Testis (tissue), 2 donors: ENCODE measurements at regions not wholly inside any gene's neighbourhood (a gene's known extent, or its start where the extent isn't known, plus 50 kb on each side); places are given as distances from the start of the nearest gene placed in this dataset.

Experiments used
- DNase-seq: peaks from one replicate; pipeline ENCODE4 v3.0.0-alpha.2; 2019
- H3K27ac ChIP-seq, 2 donors: fragments of 200-600 bp; sonication (generic); one replicate each; pipeline ENCODE4 v1.5.1; 2019
- H3K27me3 ChIP-seq: fragments of 200-600 bp; sonication (generic); one replicate; pipeline ENCODE4 v1.5.1; 2019
- H3K36me3 ChIP-seq: fragments of 200-600 bp; sonication (generic); one replicate; pipeline ENCODE4 v1.5.1; 2017; ENCODE audit warnings: low read depth; ENCODE audit errors: missing control alignments
- H3K4me1 ChIP-seq: fragments of 200-600 bp; sonication (generic); one replicate; pipeline ENCODE4 v1.5.1; 2019
- H3K4me3 ChIP-seq, 2 donors: fragments of 200-600 bp; sonication (generic); one replicate each; pipeline ENCODE4 v1.5.1; 2017 to 2019
- H3K9me3 ChIP-seq: fragments of 200-600 bp; sonication (generic); one replicate; pipeline ENCODE4 v1.5.1; 2017
- CTCF ChIP-seq, 3 experiments: fragments of 450-650 bp in 2 of 3; fragments of 200-600 bp in 1 of 3; sonication (generic) in 1 of 3; IDR thresholded peaks; one replicate each; pipeline ENCODE4 v1.5.1; 2016 to 2019; ENCODE audit warnings: antibody characterized with exemption in 3 of 3, mild to moderate bottlenecking in 2 of 3, moderate library complexity in 1 of 3
- POLR2A ChIP-seq: fragments of 450-650 bp; IDR thresholded peaks from one replicate; pipeline ENCODE4 v1.6.1; 2017; ENCODE audit warnings: antibody characterized with exemption, mild to moderate bottlenecking, moderate library complexity
- WGBS, 2 donors: methylation state at CpG; one replicate each; pipeline ENCODE4 v1.1.5; 2018; 5-methylcytosine and 5-hydroxymethylcytosine counted together
- intact Hi-C: fragments of 100-400 bp; cut with DNase I; formaldehyde crosslinking; loops from one replicate; pipeline ENCODE4 v1.15.1; 2023; ENCODE audit warnings: low total_unique reads

- intact Hi-C loops: no loop called here
- peak; percentile 58 for DNase-seq
- Histone ChIP-seq H3K9me3 (no peaks in the 10 kb centered on the region), H3K4me3 (no peak overlapping the region), H3K4me1 (no peaks in the 10 kb centered on the region), H3K36me3 (no peaks in the 10 kb centered on the region), H3K27me3 (no peaks in the 10 kb centered on the region), H3K27ac (no peak overlapping the region)
- WGBS, 2 donors: 67 to 71% methylated on average over 20 of the region's 20 CpGs
- TF ChIP-seq CTCF (IDR thresholded peaks at IDR 0.05) (no peak), POLR2A (no peak)
Observed at GRCh38 chr13:44263751-44264620, 109.6 kb upstream of the SERP2 start.

GRCh38 chr13:44266305-44266704, 107.3 kb upstream of the SERP2 start:
- DNase-seq: no peak
- no peaks in the 10 kb centered on the region for H3K4me1 ChIP-seq
- intact Hi-C loops: no loop called here
- 86 to 96% methylated on average over 3 of the region's 3 CpGs for WGBS, 2 donors
- no peak overlapping the region for H3K27ac ChIP-seq
- TF ChIP-seq POLR2A (no peak), CTCF (IDR thresholded peaks at IDR 0.05) (no peak)
- no peaks in the 10 kb centered on the region for H3K36me3 ChIP-seq
- H3K27me3 ChIP-seq: no peaks in the 10 kb centered on the region
- H3K4me3 ChIP-seq: no peak overlapping the region
- H3K9me3 ChIP-seq: no peaks in the 10 kb centered on the region

GRCh38 chr13:44266772-44267171, 106.9 kb upstream of the SERP2 start:
- Histone ChIP-seq H3K9me3 (no peaks in the 10 kb centered on the region), H3K4me3 (no peak overlapping the region), H3K4me1 (no peaks in the 10 kb centered on the region), H3K27me3 (no peaks in the 10 kb centered on the region), H3K36me3 (no peaks in the 10 kb centered on the region), H3K27ac (no peak overlapping the region)
- DNase-seq: no peak
- TF ChIP-seq POLR2A (no peak), CTCF (IDR thresholded peaks at IDR 0.05) (no peak)
- intact Hi-C loops: no loop called here
- 92 to 100% methylated on average over 1 of the region's 1 CpG for WGBS, 2 donors

GRCh38 chr13:44267203-44267602, 106.4 kb upstream of the SERP2 start:
- 90 to 97% methylated on average over 1 of the region's 1 CpG for WGBS, 2 donors
- intact Hi-C loops: no loop called here
- DNase-seq: no peak
- peaks cover 4% of the 10 kb centered on the region for H3K4me1 ChIP-seq
- H3K4me3 ChIP-seq: no peak overlapping the region
- TF ChIP-seq CTCF (IDR thresholded peaks at IDR 0.05): no peak
- no peak for TF ChIP-seq POLR2A
- H3K36me3 ChIP-seq: no peaks in the 10 kb centered on the region
- H3K9me3 ChIP-seq: no peaks in the 10 kb centered on the region
- H3K27ac ChIP-seq: no peak overlapping the region
- H3K27me3 ChIP-seq: no peaks in the 10 kb centered on the region

GRCh38 chr13:44267980-44268379, 105.6 kb upstream of the SERP2 start:
- Histone ChIP-seq H3K4me1 (peaks cover 4% of the 10 kb centered on the region), H3K27me3 (no peaks in the 10 kb centered on the region), H3K27ac (no peak overlapping the region), H3K36me3 (no peaks in the 10 kb centered on the region), H3K4me3 (no peak overlapping the region), H3K9me3 (no peaks in the 10 kb centered on the region)
- intact Hi-C loops: no loop called here
- 94 to 95% methylated on average over 4 of the region's 4 CpGs for WGBS, 2 donors
- no peak for TF ChIP-seq CTCF (IDR thresholded peaks at IDR 0.05)
- TF ChIP-seq POLR2A: no peak
- no peak for DNase-seq
